NT2/D1 (cell line): ENCODE measurements at regions not wholly inside any gene's neighbourhood (a gene's known extent, or its start where the extent isn't known, plus 50 kb on each side); places are given as distances from the start of the nearest gene placed in this dataset.
"Not testable (repeated sequence)": the region's sequence is repeated elsewhere in the genome, so short reads cannot be mapped to it uniquely, and the experiment has no call there.

Source experiments
- DNase-seq: peaks from one replicate; pipeline ENCODE4 v3.0.0-alpha.2; 2011; ENCODE audit warnings: low read depth, low spot score
- H3K27me3 ChIP-seq: 2 replicates; pipeline ENCODE4 v1.6.0; 2011; ENCODE audit warnings: mild to moderate bottlenecking; ENCODE audit not compliant: insufficient read length, insufficient read depth
- H3K36me3 ChIP-seq: 2 replicates; pipeline ENCODE4 v1.6.1; 2011; ENCODE audit warnings: mild to moderate bottlenecking, low read length, mixed read lengths; ENCODE audit not compliant: insufficient read depth, insufficient read length
- H3K4me1 ChIP-seq: 2 replicates; pipeline ENCODE4 v1.5.1; 2011; ENCODE audit not compliant: insufficient read depth, insufficient read length
- H3K4me3 ChIP-seq: 2 replicates; pipeline ENCODE4 v1.5.1; 2011; ENCODE audit warnings: low read depth; ENCODE audit not compliant: insufficient read length
- H3K9ac ChIP-seq: 2 replicates; pipeline ENCODE4 v1.6.0; 2011; ENCODE audit warnings: low read depth; ENCODE audit not compliant: insufficient read length
- H3K9me3 ChIP-seq: 2 replicates; pipeline ENCODE4 v1.5.1; 2011; ENCODE audit warnings: mild to moderate bottlenecking, low read length; ENCODE audit not compliant: insufficient read depth
- SUZ12 ChIP-seq: IDR thresholded peaks from 2 replicates; pipeline ENCODE4 v1.6.1; 2011; ENCODE audit not compliant: insufficient read length, insufficient read depth; ENCODE audit errors: extremely low read depth
- YY1 ChIP-seq: IDR thresholded peaks from 2 replicates; pipeline ENCODE4 v1.6.1; 2011; ENCODE audit not compliant: insufficient read length, insufficient read depth
- ZNF274 ChIP-seq: IDR thresholded peaks from 2 replicates; pipeline ENCODE4 v1.6.1; 2011; ENCODE audit warnings: mild to moderate bottlenecking, low read depth, low read length

- Histone ChIP-seq H3K27me3 (no peaks in the 10 kb centered on the region), H3K9me3 (no peaks in the 10 kb centered on the region), H3K4me1 (no peaks in the 10 kb centered on the region), H3K36me3 (no peaks in the 10 kb centered on the region), H3K4me3 (no peak overlapping the region), H3K9ac (no peak overlapping the region)
- no peak for DNase-seq
- TF ChIP-seq ZNF274 (no peak), YY1 (no peak), SUZ12 (no peak)
Measured at GRCh38 chr6:51199733-51200260, 381.1 kb downstream of the TFAP2B start.

GRCh38 chr6:51200676-51201075 lies 382.0 kb downstream of the TFAP2B start:
- H3K4me1 ChIP-seq = no peaks in the 10 kb centered on the region

GRCh38 chr6:51202653-51203052 lies 384.0 kb downstream of the TFAP2B start:
- H3K9me3 ChIP-seq, H3K4me1 ChIP-seq, H3K27me3 ChIP-seq, H3K4me3 ChIP-seq, DNase-seq, H3K9ac ChIP-seq, H3K36me3 ChIP-seq: not testable (repeated sequence)

More at GRCh38 chr6:51200676-51201075, 382.0 kb downstream of the TFAP2B start:
- Histone ChIP-seq H3K4me3 (no peak overlapping the region), H3K9me3 (no peaks in the 10 kb centered on the region), H3K27me3 (no peaks in the 10 kb centered on the region), H3K9ac (no peak overlapping the region), H3K36me3 (no peaks in the 10 kb centered on the region)
- no peak for DNase-seq
- TF ChIP-seq SUZ12 (no peak), ZNF274 (no peak), YY1 (no peak)

GRCh38 chr6:51203504-51203903 lies 384.8 kb downstream of the TFAP2B start:
- H3K9me3 ChIP-seq = no peaks in the 10 kb centered on the region
- H3K4me1 ChIP-seq = no peaks in the 10 kb centered on the region
- H3K36me3 ChIP-seq = no peaks in the 10 kb centered on the region
- H3K4me3 ChIP-seq = no peak overlapping the region
- TF ChIP-seq SUZ12 (no peak), YY1 (no peak), ZNF274 (no peak)
- H3K9ac ChIP-seq = no peak overlapping the region
- no peak for DNase-seq
- H3K27me3 ChIP-seq = no peaks in the 10 kb centered on the region

GRCh38 chr6:51206686-51207085 lies 388.0 kb downstream of the TFAP2B start:
- not testable (repeated sequence) for H3K4me1 ChIP-seq, H3K27me3 ChIP-seq, H3K4me3 ChIP-seq, H3K9ac ChIP-seq, H3K36me3 ChIP-seq, H3K9me3 ChIP-seq, DNase-seq

GRCh38 chr6:51209651-51210050 lies 391.0 kb downstream of the TFAP2B start:
- no peaks in the 10 kb centered on the region for H3K9me3 ChIP-seq
- TF ChIP-seq ZNF274 (no peak), SUZ12 (no peak), YY1 (no peak)
- no peak overlapping the region for H3K9ac ChIP-seq
- no peak overlapping the region for H3K4me3 ChIP-seq
- DNase-seq = no peak
- H3K4me1 ChIP-seq = no peaks in the 10 kb centered on the region
- H3K36me3 ChIP-seq = no peaks in the 10 kb centered on the region
- H3K27me3 ChIP-seq = no peaks in the 10 kb centered on the region

- Histone ChIP-seq H3K9ac (no peak overlapping the region), H3K9me3 (no peaks in the 10 kb centered on the region), H3K36me3 (no peaks in the 10 kb centered on the region)
Measured at GRCh38 chr6:51213811-51214210, 395.1 kb downstream of the TFAP2B start.

GRCh38 chr6:51214442-51214841 lies 395.8 kb downstream of the TFAP2B start:
- no peak for DNase-seq
- Histone ChIP-seq H3K4me3 (no peak overlapping the region), H3K9me3 (no peaks in the 10 kb centered on the region), H3K9ac (no peak overlapping the region), H3K4me1 (no peaks in the 10 kb centered on the region), H3K27me3 (no peaks in the 10 kb centered on the region), H3K36me3 (no peaks in the 10 kb centered on the region)
- TF ChIP-seq ZNF274 = no peak
- no peak for TF ChIP-seq SUZ12

More at GRCh38 chr6:51213811-51214210, 395.1 kb downstream of the TFAP2B start:
- no peak for DNase-seq
- Histone ChIP-seq H3K4me3 (no peak overlapping the region), H3K27me3 (no peaks in the 10 kb centered on the region), H3K4me1 (no peaks in the 10 kb centered on the region)
- TF ChIP-seq SUZ12 (no peak), ZNF274 (no peak), YY1 (no peak)
